Psoas muscle (tissue), 7 donors: ENCODE measurements at regions not wholly inside any gene's neighbourhood (a gene's known extent, or its start where the extent isn't known, plus 50 kb on each side); places are given as distances from the start of the nearest gene placed in this dataset.

Experiments used
- ATAC-seq, 4 donors: fragments of 200-7000 bp; cut with Tn5 transposase; one replicate each; pipeline ENCODE4 v1.9.1; 2020; ENCODE audit warnings: moderate library complexity in 3 of 4, mild to moderate bottlenecking in 2 of 4
- DNase-seq, 2 donors: peaks; one replicate each; pipeline ENCODE4 v3.0.0-alpha.2; 2020
- H3K27ac ChIP-seq: fragments of 200-600 bp; one replicate; pipeline ENCODE4 v1.8.0; 2022
- H3K27me3 ChIP-seq, 3 donors: fragments of 200-600 bp in 1 of 3; one replicate each; pipeline versions ENCODE4 v1.6.1 to v1.8.0; 2013 to 2022; ENCODE audit warnings: low read length in 2 of 3, mild to moderate bottlenecking in 2 of 3, moderate library complexity in 1 of 3; ENCODE audit not compliant: insufficient read depth in 3 of 3
- H3K36me3 ChIP-seq, 2 donors: fragments of 200-600 bp in 1 of 2; one replicate each; pipeline versions ENCODE4 v1.6.1 to v1.8.0; 2013 to 2022; ENCODE audit warnings: low read depth in 1 of 2, mild to moderate bottlenecking in 1 of 2, moderate library complexity in 1 of 2; ENCODE audit not compliant: insufficient read depth in 1 of 2
- H3K4me1 ChIP-seq: fragments of 200-600 bp; one replicate; pipeline ENCODE4 v1.8.0; 2022
- H3K4me3 ChIP-seq: fragments of 200-600 bp; one replicate; pipeline ENCODE4 v1.8.0; 2022; ENCODE audit warnings: mild to moderate bottlenecking
- H3K9me3 ChIP-seq: fragments of 200-600 bp; one replicate; pipeline ENCODE4 v1.8.0; 2022
- CTCF ChIP-seq: fragments of 200-600 bp; IDR thresholded peaks from one replicate; pipeline ENCODE4 v1.8.0; 2022; ENCODE audit warnings: antibody characterized with exemption
- WGBS, 3 donors: extraction: QIAGEN DNeasy Blood & Tissue Kit; methylation state at CpG; one replicate each; pipeline versions ENCODE4 v1.1.6 to v1.1.7; 2013; 5-methylcytosine and 5-hydroxymethylcytosine counted together
- intact Hi-C, 2 donors: fragments of 100-400 bp; cut with DNase I; formaldehyde crosslinking; loops; one replicate each; pipeline versions ENCODE4 v1.11.0 to v1.14.2; 2022
- donor health status: healthy with polysubstance abuse.
- donor health status: DM: no; HTN: no; CAD: no; lungs with moderate emphysema.
- donor health status: Bipolar disorder and iron deficiency.
- donor health status: healthy.
- donor health status: DM: yes; HTN: yes; CAD: no.
- donor health status: DM: no; HTN: no; CAD: no.
- donor health status: DM: yes; HTN: yes; CAD: no.

- intact Hi-C loops: no loop called here
- no peaks in the 10 kb centered on the region for H3K36me3 ChIP-seq
- TF ChIP-seq CTCF: no peak
- H3K4me1 ChIP-seq: no peaks in the 10 kb centered on the region
- 72% methylated on average over 9 of the region's 9 CpGs for WGBS, 3 donors
- H3K27ac ChIP-seq: no peak overlapping the region
- ATAC-seq (no peak), DNase-seq (no peak)
- H3K9me3 ChIP-seq: no peaks in the 10 kb centered on the region
- no peaks in the 10 kb centered on the region for H3K27me3 ChIP-seq
- H3K4me3 ChIP-seq: no peak overlapping the region
These were observed 298.0 kb downstream of the MAP2K4 start for GRCh38 chr17:12318571-12319266.

GRCh38 chr17:12320286-12320685 lies 299.6 kb downstream of the MAP2K4 start:
- Histone ChIP-seq H3K4me3 (no peak overlapping the region), H3K36me3 (no peaks in the 10 kb centered on the region), H3K9me3 (no peaks in the 10 kb centered on the region), H3K27ac (no peak overlapping the region), H3K27me3 (no peaks in the 10 kb centered on the region), H3K4me1 (no peaks in the 10 kb centered on the region)
- TF ChIP-seq CTCF: no peak
- ATAC-seq (no peak), DNase-seq (no peak)
- WGBS, 3 donors: 75 to 81% (median 80%) methylated on average over 4 of the region's 4 CpGs
- intact Hi-C loops: no loop called here

- Histone ChIP-seq H3K9me3 (peaks cover 8% of the 10 kb centered on the region), H3K4me3 (no peak overlapping the region), H3K36me3 (no peaks in the 10 kb centered on the region), H3K27ac (no peak overlapping the region), H3K4me1 (no peaks in the 10 kb centered on the region), H3K27me3 (no peaks in the 10 kb centered on the region)
- ATAC-seq (no peak), DNase-seq (no peak)
- intact Hi-C loops: no loop called here
- TF ChIP-seq CTCF: no peak
- 79 to 82% (median 82%) methylated on average over 2 of the region's 2 CpGs for WGBS, 3 donors
These were observed 307.5 kb downstream of the MAP2K4 start for GRCh38 chr17:12328204-12328603.

GRCh38 chr17:12330456-12330855 lies 309.8 kb downstream of the MAP2K4 start:
- Histone ChIP-seq H3K36me3 (no peaks in the 10 kb centered on the region), H3K4me3 (no peak overlapping the region), H3K27me3 (no peaks in the 10 kb centered on the region), H3K27ac (no peak overlapping the region), H3K4me1 (no peaks in the 10 kb centered on the region), H3K9me3 (peaks cover 8% of the 10 kb centered on the region)
- intact Hi-C loops: no loop called here
- WGBS, 3 donors: 65 to 73% (median 70%) methylated on average over 1 of the region's 1 CpG
- no peak for TF ChIP-seq CTCF
- DNase-seq: no peak
- no peak for ATAC-seq

- Histone ChIP-seq H3K27me3 (no peaks in the 10 kb centered on the region), H3K4me3 (no peak overlapping the region), H3K27ac (no peak overlapping the region), H3K9me3 (no peaks in the 10 kb centered on the region), H3K4me1 (no peaks in the 10 kb centered on the region), H3K36me3 (no peaks in the 10 kb centered on the region)
- ATAC-seq (no peak), DNase-seq (no peak)
- intact Hi-C loops: no loop called here
- 61 to 64% (median 63%) methylated on average over 2 of the region's 2 CpGs for WGBS, 3 donors
- no peak for TF ChIP-seq CTCF
These were observed 320.7 kb downstream of the MAP2K4 start for GRCh38 chr17:12341328-12341727.
